Glutamatergic neuron (in vitro differentiated cells): ENCODE measurements at regions not wholly inside any gene's neighbourhood (a gene's known extent, or its start where the extent isn't known, plus 50 kb on each side); places are given as distances from the start of the nearest gene placed in this dataset.

Experiments used
- DNase-seq: peaks from one replicate; pipeline ENCODE4 v3.0.0; 2022
- H3K27ac Mint-ChIP-seq: one replicate; pipeline ENCODE4 v1.8.0; 2020; ENCODE audit warnings: mild to moderate bottlenecking, mixed read lengths, inconsistent platforms; ENCODE audit not compliant: unreplicated experiment
- H3K27me3 Mint-ChIP-seq: one replicate; pipeline ENCODE4 v1.8.0; 2020; ENCODE audit warnings: mild to moderate bottlenecking, moderate library complexity, mixed read lengths, inconsistent platforms; ENCODE audit not compliant: unreplicated experiment
- H3K36me3 Mint-ChIP-seq: one replicate; pipeline ENCODE4 v1.8.0; 2020; ENCODE audit warnings: mild to moderate bottlenecking, mixed read lengths, inconsistent platforms; ENCODE audit not compliant: unreplicated experiment
- H3K4me1 Mint-ChIP-seq: one replicate; pipeline ENCODE4 v1.8.0; 2020; ENCODE audit warnings: mild to moderate bottlenecking, low read depth, mixed read lengths, inconsistent platforms; ENCODE audit not compliant: unreplicated experiment
- H3K4me3 Mint-ChIP-seq: one replicate; pipeline ENCODE4 v1.8.0; 2020; ENCODE audit warnings: mild to moderate bottlenecking, mixed read lengths, inconsistent platforms; ENCODE audit not compliant: unreplicated experiment
- H3K9me3 Mint-ChIP-seq: one replicate; pipeline ENCODE4 v1.8.0; 2020; ENCODE audit warnings: mild to moderate bottlenecking, moderate library complexity, mixed read lengths, inconsistent platforms; ENCODE audit not compliant: unreplicated experiment
- CTCF ChIP-seq: fragments of 200-600 bp; sonication (generic); IDR thresholded peaks from one replicate; pipeline ENCODE4 v1.5.0; 2021; ENCODE audit not compliant: partially characterized antibody, unreplicated experiment

DNA sequence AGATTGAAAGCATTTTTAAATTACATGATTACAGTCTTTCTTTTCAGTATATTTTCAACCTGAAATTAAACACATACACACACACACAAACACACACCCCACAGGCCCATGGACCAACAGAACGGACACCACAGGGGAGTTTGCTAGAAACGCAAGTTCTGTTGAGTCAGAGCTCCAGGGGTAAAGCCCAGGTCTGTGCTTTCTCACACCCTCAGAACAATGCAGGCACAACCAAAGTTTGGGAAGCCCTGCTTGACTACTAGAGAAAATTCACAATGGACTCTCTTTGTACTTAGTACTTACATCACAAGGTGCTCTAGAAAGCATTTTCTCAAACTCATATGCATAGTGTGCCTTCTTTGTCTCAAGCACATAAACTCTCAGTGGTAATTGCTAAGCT, 704.0 kb upstream of the IGFBP3 start:
- Mint-ChIP-seq H3K27ac (no peak overlapping the region), H3K36me3 (no peaks in the 10 kb centered on the region), H3K27me3 (no peaks in the 10 kb centered on the region), H3K4me1 (peaks cover 4% of the 10 kb centered on the region), H3K9me3 (no peaks in the 10 kb centered on the region), H3K4me3 (no peak overlapping the region)
- TF ChIP-seq CTCF: no peak
- DNase-seq: no peak

GRCh38 chr7:46622251-46622650, 701.2 kb upstream of the IGFBP3 start:
- Mint-ChIP-seq H3K27ac (no peak overlapping the region), H3K9me3 (no peaks in the 10 kb centered on the region), H3K27me3 (no peaks in the 10 kb centered on the region), H3K36me3 (no peaks in the 10 kb centered on the region), H3K4me3 (no peak overlapping the region), H3K4me1 (no peaks in the 10 kb centered on the region)
- DNase-seq: no peak
- TF ChIP-seq CTCF: no peak

DNA sequence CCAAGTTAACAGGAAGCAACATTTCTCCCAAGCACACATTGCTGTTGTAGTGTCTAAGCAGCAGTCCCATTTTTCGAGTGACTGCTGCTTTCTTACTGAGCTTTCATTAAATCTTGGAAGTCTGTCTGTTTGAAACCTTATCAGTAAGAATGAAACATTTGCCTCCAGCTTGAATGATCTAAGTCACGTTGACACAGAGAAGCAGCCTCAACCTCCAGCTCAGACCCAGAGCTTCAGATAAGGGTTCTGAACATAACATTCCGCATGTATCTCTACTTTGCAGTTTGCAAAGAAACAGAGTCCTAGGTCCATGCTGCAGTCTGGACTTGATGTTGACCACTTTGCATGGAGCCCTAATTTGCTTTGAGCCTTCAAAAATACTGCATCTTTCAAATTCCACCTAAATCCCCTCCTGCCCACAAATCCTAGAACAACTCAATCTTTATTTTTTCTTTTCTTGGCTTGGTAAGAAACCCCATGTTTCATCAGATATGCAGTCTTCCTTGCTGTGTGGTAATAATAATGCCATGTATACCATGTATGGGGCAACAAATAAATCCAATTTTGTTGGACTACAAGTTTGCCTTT, 698.7 kb upstream of the IGFBP3 start:
- H3K9me3 Mint-ChIP-seq: no peaks in the 10 kb centered on the region
- no peak overlapping the region for H3K4me3 Mint-ChIP-seq
- H3K27me3 Mint-ChIP-seq: no peaks in the 10 kb centered on the region
- no peaks in the 10 kb centered on the region for H3K4me1 Mint-ChIP-seq
- no peak overlapping the region for H3K27ac Mint-ChIP-seq
- TF ChIP-seq CTCF: no peak
- no peaks in the 10 kb centered on the region for H3K36me3 Mint-ChIP-seq
- no peak for DNase-seq

DNA sequence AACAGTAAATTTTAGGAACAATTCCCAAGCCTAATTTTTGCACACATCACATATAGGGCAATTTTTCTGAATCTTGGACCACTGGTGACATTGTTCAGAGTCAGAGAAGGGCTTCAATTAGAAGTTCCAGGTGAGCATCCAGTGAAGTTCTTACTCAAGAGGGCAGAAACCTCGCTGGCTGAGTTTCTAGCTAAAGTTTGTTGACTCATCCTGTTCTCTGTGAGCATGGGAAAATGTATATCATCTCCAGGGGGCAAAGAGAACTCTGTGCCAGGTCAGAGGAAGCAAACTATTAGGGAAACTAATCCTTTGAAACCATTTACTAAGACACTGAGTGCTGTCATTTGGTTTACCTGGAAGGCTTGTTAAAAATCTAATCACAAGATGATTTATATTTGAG, 695.6 kb upstream of the IGFBP3 start:
- Mint-ChIP-seq H3K9me3 (no peaks in the 10 kb centered on the region), H3K27ac (no peak overlapping the region), H3K4me3 (no peak overlapping the region), H3K27me3 (no peaks in the 10 kb centered on the region), H3K4me1 (no peaks in the 10 kb centered on the region), H3K36me3 (no peaks in the 10 kb centered on the region)
- TF ChIP-seq CTCF: no peak
- no peak for DNase-seq

- H3K27me3 Mint-ChIP-seq: no peaks in the 10 kb centered on the region
- no peak overlapping the region for H3K4me3 Mint-ChIP-seq
- DNase-seq: no peak
- no peaks in the 10 kb centered on the region for H3K4me1 Mint-ChIP-seq
- no peaks in the 10 kb centered on the region for H3K9me3 Mint-ChIP-seq
- H3K36me3 Mint-ChIP-seq: no peaks in the 10 kb centered on the region
- no peak overlapping the region for H3K27ac Mint-ChIP-seq
- no peak for TF ChIP-seq CTCF
Measured at GRCh38 chr7:46613551-46613950, 692.5 kb upstream of the IGFBP3 start.
